Panc1 (cell line): ENCODE measurements at regions not wholly inside any gene's neighbourhood (a gene's known extent, or its start where the extent isn't known, plus 50 kb on each side); places are given as distances from the start of the nearest gene placed in this dataset.

Source experiments
- CTCF ChIP-seq: fragments of 450-650 bp; IDR thresholded peaks from 2 replicates; pipeline ENCODE4 v1.5.1; 2017; ENCODE audit warnings: mild to moderate bottlenecking
- REST ChIP-seq, 2 experiments: IDR thresholded peaks; 2 replicates each; pipeline ENCODE4 v1.6.1; 2011 to 2012; ENCODE audit warnings: low read depth in 2 of 2, control low read depth in 1 of 2, low read length in 1 of 2, mild to moderate bottlenecking in 1 of 2, moderate library complexity in 1 of 2; ENCODE audit not compliant: insufficient read depth in 1 of 2

- TF ChIP-seq REST (IDR thresholded peaks at IDR 0.05; ENCODE audit: insufficient read depth in 1 of 2, low read depth in 2 of 2, low read length in 1 of 2) = no peak
- TF ChIP-seq CTCF = no peak
Measured at GRCh38 chr6:148217921-148218320, 124.7 kb upstream of the SASH1 start.
